GM11168 (cell line): ENCODE measurements at regions not wholly inside any gene's neighbourhood (a gene's known extent, or its start where the extent isn't known, plus 50 kb on each side); places are given as distances from the start of the nearest gene placed in this dataset.
"Not testable (repeated sequence)": the region's sequence is repeated elsewhere in the genome, so short reads cannot be mapped to it uniquely, and the experiment has no call there.

Experiments used
- in situ Hi-C: fragments of 300-500 bp; cut with MboI; formaldehyde crosslinking; loops from one replicate; pipeline ENCODE4 v1.12.0; 2022; ENCODE audit warnings: low sequenced_read_pairs; ENCODE audit not compliant: unreplicated experiment

GRCh38 chr3:11915621-11916424, 69.1 kb upstream of the TAMM41 start:
- in situ Hi-C loops: no loop called here

DNA sequence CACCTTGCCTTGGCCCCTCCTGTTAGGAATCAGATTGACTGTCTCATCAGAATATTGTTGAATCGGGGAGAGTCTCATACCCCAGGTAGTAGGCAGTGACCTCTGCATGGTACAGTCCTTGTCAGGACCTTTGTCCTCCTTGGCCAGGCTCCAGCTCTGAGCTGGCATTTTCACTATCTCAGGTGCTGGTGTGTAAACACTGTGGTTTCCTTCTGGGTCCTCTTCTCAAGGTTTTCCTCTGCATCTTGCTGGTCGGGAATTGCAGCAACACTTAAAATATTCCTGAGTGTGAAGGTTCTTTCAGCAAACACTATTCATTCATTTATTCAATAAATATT, 69.7 kb upstream of the TAMM41 start:
- in situ Hi-C loops: not testable (repeated sequence)

DNA sequence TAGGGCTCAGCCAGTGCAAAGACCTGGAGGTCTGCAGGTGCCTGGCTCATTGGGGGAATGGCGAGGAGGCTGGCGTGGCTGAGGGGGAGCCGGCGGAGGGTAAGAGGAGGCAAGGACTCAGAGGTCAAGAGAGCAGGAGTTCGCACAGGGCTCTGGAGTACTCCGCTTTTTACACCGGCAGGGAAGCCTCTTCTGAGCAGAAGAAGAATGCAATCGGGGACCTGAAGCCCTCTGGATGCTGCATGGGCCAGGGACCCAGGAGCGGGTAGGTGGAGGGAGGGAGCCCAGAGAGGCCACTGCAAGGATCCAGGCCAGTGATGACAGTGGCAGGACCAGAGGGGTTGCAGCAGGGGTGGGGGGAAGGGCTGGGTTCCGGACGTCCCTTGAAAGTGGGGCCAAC, 70.4 kb upstream of the TAMM41 start:
- in situ Hi-C loops: no loop called here

DNA sequence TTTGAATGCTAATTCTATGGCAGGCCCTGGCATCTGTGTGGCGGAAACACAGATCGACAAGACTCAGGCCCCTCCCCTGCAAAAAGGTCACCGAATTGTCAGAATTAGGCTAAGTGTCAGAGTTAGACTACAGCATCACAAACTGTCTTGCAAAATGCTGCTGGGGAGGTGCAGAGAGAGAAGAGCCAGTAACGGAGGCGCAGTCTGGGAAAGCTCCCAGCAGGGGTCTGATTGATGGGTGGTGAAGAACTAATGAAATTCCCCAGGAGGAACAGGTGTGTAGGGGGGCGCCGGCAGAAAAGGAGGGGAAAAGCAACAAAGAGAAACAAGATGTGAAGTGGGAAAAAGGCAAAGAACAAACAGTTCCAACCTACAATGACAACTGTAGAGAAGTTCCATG, 72.7 kb upstream of the TAMM41 start:
- in situ Hi-C loops: no loop called here

GRCh38 chr3:11924518-11924917, 77.8 kb upstream of the TAMM41 start:
- in situ Hi-C loops: no loop called here

GRCh38 chr3:11928381-11928780, 75.8 kb upstream of the SYN2 start:
- in situ Hi-C loops: no loop called here

DNA sequence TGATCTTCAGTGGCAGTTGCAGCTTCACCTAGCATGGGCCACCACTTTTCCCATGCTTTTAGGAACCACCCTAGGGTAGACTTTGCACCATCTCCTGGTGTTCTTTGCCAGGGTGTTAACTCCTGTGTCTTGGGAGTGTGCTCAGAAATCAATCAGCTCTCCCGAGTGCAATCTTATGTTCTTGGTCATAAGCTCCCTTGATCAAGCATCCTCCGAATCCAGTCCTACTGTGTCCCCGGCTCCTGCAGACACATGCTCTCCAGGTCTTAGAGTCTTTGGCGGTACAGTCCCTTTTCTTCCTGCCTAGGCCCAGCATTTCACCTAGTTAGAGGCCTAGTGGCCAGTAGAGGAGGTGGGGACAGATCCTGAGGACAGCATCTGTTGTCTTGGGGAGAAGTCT, 74.7 kb upstream of the SYN2 start:
- in situ Hi-C loops: no loop called here

DNA sequence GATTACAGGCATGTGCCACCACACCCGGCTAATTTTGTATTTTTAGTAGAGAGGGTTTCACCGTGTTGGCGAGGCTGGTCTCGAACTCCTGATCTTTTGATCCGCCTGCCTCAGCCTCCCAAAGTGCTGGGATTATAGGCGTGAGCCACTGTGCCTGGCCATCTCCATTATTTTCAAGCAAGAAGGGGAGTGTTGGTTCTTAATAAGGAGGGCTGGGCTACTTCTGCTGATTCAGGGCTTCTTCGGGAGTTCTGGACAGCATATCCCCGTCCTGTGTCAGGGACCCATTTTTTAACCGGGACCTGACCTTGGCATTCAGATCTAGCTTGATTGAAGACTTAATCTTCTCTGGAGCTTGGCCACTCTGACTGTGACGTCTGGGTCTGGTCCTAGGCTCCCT, 74.1 kb upstream of the SYN2 start:
- in situ Hi-C loops: no loop called here

GRCh38 chr3:11932636-11933035, 71.6 kb upstream of the SYN2 start:
- in situ Hi-C loops: no loop called here

DNA sequence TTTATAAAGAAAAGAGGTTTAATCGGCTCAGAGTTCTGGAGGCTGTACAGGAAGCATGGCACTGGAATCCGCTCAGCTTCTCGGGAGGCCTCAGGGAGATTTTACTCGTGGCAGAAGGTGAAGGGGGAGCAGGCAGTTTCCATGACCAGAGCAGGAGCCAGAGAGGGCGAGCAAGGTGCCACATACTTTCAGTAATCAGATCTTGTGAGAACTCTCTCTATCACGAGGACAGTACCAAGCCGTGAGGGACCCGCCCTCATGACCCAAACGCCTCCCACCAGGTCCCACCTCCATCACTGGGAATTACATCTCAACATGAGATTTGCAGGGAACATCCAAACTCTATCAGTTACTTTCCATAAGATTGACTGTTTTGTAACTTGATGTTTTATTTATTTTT, 70.7 kb upstream of the SYN2 start:
- in situ Hi-C loops: no loop called here

- in situ Hi-C loops: no loop called here
Observed at GRCh38 chr3:11944052-11944673, 60.0 kb upstream of the SYN2 start.

DNA sequence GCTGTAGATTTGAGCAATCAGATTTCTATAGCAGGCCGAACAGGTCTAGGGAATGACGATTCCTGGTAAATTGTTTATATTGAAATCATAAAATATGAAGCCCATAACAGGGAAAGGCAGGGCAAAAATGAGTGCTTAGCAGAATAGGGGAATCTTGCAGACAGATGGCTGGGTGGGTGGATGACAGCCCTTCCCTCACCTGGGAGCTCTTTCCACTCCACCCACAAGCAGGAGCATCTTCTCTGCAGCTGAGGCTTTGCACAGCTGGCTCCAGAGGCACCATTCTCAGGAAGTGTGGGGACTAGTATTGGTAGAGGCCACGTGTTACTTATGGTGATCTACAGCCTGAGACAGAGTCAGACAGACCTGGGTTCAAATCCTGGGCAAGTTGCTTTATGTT, 55.9 kb upstream of the SYN2 start:
- in situ Hi-C loops: no loop called here

DNA sequence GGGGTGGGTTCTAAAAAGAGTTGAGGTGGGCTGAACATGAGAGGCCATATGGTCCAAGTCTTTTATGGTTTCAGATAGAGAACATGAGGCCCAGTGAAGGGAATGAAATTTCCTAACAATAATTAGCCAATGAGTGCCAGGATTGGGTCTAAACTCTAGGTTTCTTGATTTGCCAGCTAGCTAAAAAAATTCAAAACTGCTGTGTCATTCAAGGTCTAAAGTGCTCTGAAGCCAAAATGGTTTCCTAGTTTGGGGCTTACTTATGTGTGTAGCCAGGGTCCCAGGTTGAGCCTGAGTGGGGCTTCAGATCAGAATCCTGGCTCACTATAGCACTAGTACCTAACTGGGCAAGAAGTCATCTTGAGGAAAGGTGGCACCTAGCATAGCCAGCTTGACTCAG, 55.3 kb upstream of the SYN2 start:
- in situ Hi-C loops: no loop called here

DNA sequence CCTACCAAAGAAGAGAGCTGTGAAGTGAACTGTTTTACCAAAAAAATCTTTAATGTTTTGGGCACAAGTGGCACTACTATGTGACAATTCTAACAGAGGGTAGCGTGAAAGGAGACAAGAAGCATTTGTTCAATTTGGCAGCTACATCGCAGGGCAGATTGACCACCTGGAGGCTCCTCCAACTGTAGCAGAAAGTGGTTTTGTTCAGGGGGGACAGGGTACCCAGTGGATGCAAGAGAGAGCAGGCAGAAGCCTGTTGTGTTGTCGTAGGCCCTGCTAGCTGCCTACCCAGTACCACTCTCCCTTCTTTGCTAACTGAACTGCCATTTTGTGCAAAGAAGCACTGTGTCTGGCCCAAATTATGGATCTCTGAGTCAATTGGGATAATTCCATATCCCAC, 54.8 kb upstream of the SYN2 start:
- in situ Hi-C loops: no loop called here

GRCh38 chr3:11950576-11950975, 53.6 kb upstream of the SYN2 start:
- in situ Hi-C loops: no loop called here

DNA sequence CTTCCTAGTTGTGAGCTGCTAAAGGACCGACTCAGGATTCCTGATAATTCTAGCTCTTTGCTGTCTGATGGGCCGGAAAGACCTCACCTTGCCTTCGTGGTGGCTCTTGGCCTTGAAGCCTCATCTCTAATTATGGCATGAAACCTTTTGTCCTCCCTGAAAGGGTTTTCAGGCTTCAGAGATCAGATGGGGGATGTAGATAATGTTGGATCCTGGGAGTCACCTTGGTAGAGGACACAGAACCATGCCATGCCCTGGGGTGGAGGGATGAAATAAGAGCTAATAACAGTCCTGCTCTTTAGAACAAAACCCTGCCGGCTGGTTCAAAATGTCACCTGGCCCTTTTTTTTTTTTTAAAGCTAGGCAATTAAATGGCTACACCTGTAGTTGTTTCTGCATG, 50.8 kb upstream of the SYN2 start:
- in situ Hi-C loops: no loop called here

- in situ Hi-C loops: no loop called here
Observed at GRCh38 chr3:11953778-11954177, 50.4 kb upstream of the SYN2 start.

- in situ Hi-C loops: no loop called here
Observed at GRCh38 chr3:11954312-11954934, 49.8 kb upstream of the SYN2 start.
